SH-SY5Y (cell line): ENCODE measurements at regions not wholly inside any gene's neighbourhood (a gene's known extent, or its start where the extent isn't known, plus 50 kb on each side); places are given as distances from the start of the nearest gene placed in this dataset.

Experiments used
- GATA2 ChIP-seq: IDR thresholded peaks from 2 replicates; pipeline ENCODE4 v1.6.1; 2011; ENCODE audit warnings: mild to moderate bottlenecking, low read depth, low read length
- GATA3 ChIP-seq: IDR thresholded peaks from 2 replicates; pipeline ENCODE4 v1.6.1; 2011; ENCODE audit warnings: low read depth, mild to moderate bottlenecking, low read length, moderate library complexity

- TF ChIP-seq GATA2 (no peak), GATA3 (no peak)
These were observed 441.1 kb upstream of the RBFOX1 start for GRCh38 chr16:6891496-6891895.
